HL-60 (cell line): ENCODE measurements at regions not wholly inside any gene's neighbourhood (a gene's known extent, or its start where the extent isn't known, plus 50 kb on each side); places are given as distances from the start of the nearest gene placed in this dataset.

Experiments used
- DNase-seq, 2 experiments: peaks; one replicate each; pipeline ENCODE4 v3.0.0-alpha.2; 2010 to 2020; ENCODE audit warnings: low read depth in 1 of 2, low spot score in 1 of 2
- H3K27ac ChIP-seq: fragments of 250-450 bp; sonication (Bioruptor Pico); replicated peaks from 2 replicates; pipeline ENCODE4 v1.5.1; 2020; ENCODE audit warnings: mild to moderate bottlenecking, moderate library complexity
- H3K27me3 ChIP-seq: fragments of 250-450 bp; sonication (Bioruptor Pico); 2 replicates; pipeline ENCODE4 v1.5.1; 2021; ENCODE audit warnings: mild to moderate bottlenecking, moderate library complexity; ENCODE audit not compliant: insufficient read depth, poor library complexity, severe bottlenecking
- H3K4me3 ChIP-seq: replicated peaks from 2 replicates; pipeline ENCODE4 v1.5.1; 2011; ENCODE audit warnings: mild to moderate bottlenecking, control low read depth, low read length; ENCODE audit not compliant: insufficient read depth
- CTCF ChIP-seq: IDR thresholded peaks from one replicate; pipeline ENCODE4 v1.5.1; 2011; ENCODE audit warnings: low read length, control low read depth, inconsistent platforms; ENCODE audit not compliant: insufficient read depth
- GABPA ChIP-seq: IDR thresholded peaks from 2 replicates; pipeline ENCODE4 v1.6.1; 2012; ENCODE audit warnings: low read depth
- POLR2AphosphoS5 ChIP-seq: IDR thresholded peaks from 2 replicates; pipeline ENCODE4 v1.6.1; 2012; ENCODE audit warnings: low read depth
- REST ChIP-seq: IDR thresholded peaks from 2 replicates; pipeline ENCODE4 v1.6.1; 2012; ENCODE audit warnings: low read depth; ENCODE audit not compliant: insufficient replicate concordance
- SPI1 ChIP-seq: IDR thresholded peaks from 2 replicates; pipeline ENCODE4 v1.6.1; 2012; ENCODE audit warnings: low read depth, mild to moderate bottlenecking, borderline replicate concordance

GRCh38 chr18:47413327-47413726 is 161.9 kb upstream of the SKOR2 start:
- no peak for DNase-seq
- H3K4me3 ChIP-seq, result no peak overlapping the region
- H3K27me3 ChIP-seq, result peaks cover 13% of the 10 kb centered on the region
- H3K27ac ChIP-seq, result no peak overlapping the region
- TF ChIP-seq CTCF, result no peak
- no peak for TF ChIP-seq POLR2AphosphoS5
- TF ChIP-seq GABPA, result no peak
- no peak for TF ChIP-seq REST
- TF ChIP-seq SPI1, result no peak

- no peak overlapping the region for H3K4me3 ChIP-seq
- DNase-seq, result no peak
- TF ChIP-seq SPI1 (no peak), POLR2AphosphoS5 (no peak), CTCF (no peak), GABPA (no peak), REST (no peak)
- no peak overlapping the region for H3K27ac ChIP-seq
- peaks cover 13% of the 10 kb centered on the region for H3K27me3 ChIP-seq
Measured at GRCh38 chr18:47412924-47413323, 161.5 kb upstream of the SKOR2 start.

GRCh38 chr18:47411159-47411558 is 159.7 kb upstream of the SKOR2 start:
- Histone ChIP-seq H3K27ac (no peak overlapping the region), H3K4me3 (no peak overlapping the region), H3K27me3 (peaks cover 11% of the 10 kb centered on the region)
- TF ChIP-seq REST, result no peak
- no peak for TF ChIP-seq POLR2AphosphoS5
- TF ChIP-seq GABPA, result no peak
- no peak for TF ChIP-seq SPI1
- TF ChIP-seq CTCF, result no peak
- DNase-seq, result no peak
